Lower leg skin (tissue), 3 donors: ENCODE measurements at regions not wholly inside any gene's neighbourhood (a gene's known extent, or its start where the extent isn't known, plus 50 kb on each side); places are given as distances from the start of the nearest gene placed in this dataset.

ENCODE experiments used
- CTCF ChIP-seq, 3 donors: fragments of 450-650 bp; IDR thresholded peaks; one replicate each; pipeline ENCODE4 v1.5.1; 2016; ENCODE audit warnings: antibody characterized with exemption in 3 of 3, mild to moderate bottlenecking in 3 of 3, moderate library complexity in 2 of 3
- POLR2A ChIP-seq, 2 donors: fragments of 450-650 bp; IDR thresholded peaks; one replicate each; pipeline ENCODE4 v1.6.1; 2016 to 2017; ENCODE audit warnings: antibody characterized with exemption in 2 of 2, mild to moderate bottlenecking in 1 of 2, moderate library complexity in 1 of 2

GRCh38 chr3:104648823-104649222, 717.9 kb upstream of the ALCAM start:
- no peak for TF ChIP-seq POLR2A (IDR thresholded peaks at IDR 0.05)
- no peak for TF ChIP-seq CTCF (IDR thresholded peaks at IDR 0.05)
